Naive B cell (primary cell): ENCODE measurements at regions not wholly inside any gene's neighbourhood (a gene's known extent, or its start where the extent isn't known, plus 50 kb on each side); places are given as distances from the start of the nearest gene placed in this dataset.
"Not testable (repeated sequence)": the region's sequence is repeated elsewhere in the genome, so short reads cannot be mapped to it uniquely, and the experiment has no call there.

Source experiments
- ATAC-seq, 2 donors: fragments of 150-1000 bp; cut with Tn5 transposase; 2 replicates each; pipeline ENCODE4 v1.10.0; 2021; ENCODE audit warnings: low read depth in 2 of 2, mild to moderate bottlenecking in 2 of 2, moderate library complexity in 2 of 2
- DNase-seq: peaks from one replicate; pipeline ENCODE4 v3.0.0; 2022
- H3K27ac Mint-ChIP-seq, 6 donors: one replicate each; pipeline ENCODE4 v1.8.0; 2020 to 2022; ENCODE audit warnings: mild to moderate bottlenecking in 6 of 6, mixed read lengths in 6 of 6, moderate library complexity in 5 of 6, inconsistent platforms in 2 of 6
- H3K27me3 Mint-ChIP-seq, 3 donors: one replicate each; pipeline ENCODE4 v1.8.0; 2021 to 2022; ENCODE audit warnings: mixed read lengths in 3 of 3, mild to moderate bottlenecking in 1 of 3
- H3K36me3 Mint-ChIP-seq, 2 donors: one replicate each; pipeline ENCODE4 v1.8.0; 2020 to 2022; ENCODE audit warnings: mixed read lengths in 2 of 2, inconsistent platforms in 1 of 2, mild to moderate bottlenecking in 1 of 2
- H3K4me1 Mint-ChIP-seq, 3 donors: one replicate each; pipeline ENCODE4 v1.8.0; 2020 to 2022; ENCODE audit warnings: mixed read lengths in 3 of 3, inconsistent platforms in 1 of 3, mild to moderate bottlenecking in 1 of 3, moderate library complexity in 1 of 3
- H3K4me3 Mint-ChIP-seq, 8 donors: one replicate each; pipeline ENCODE4 v1.8.0; 2020 to 2022; ENCODE audit warnings: mild to moderate bottlenecking in 8 of 8, mixed read lengths in 8 of 8, moderate library complexity in 8 of 8, inconsistent platforms in 2 of 8
- H3K9me3 Mint-ChIP-seq, 7 donors: one replicate each; pipeline ENCODE4 v1.8.0; 2020 to 2022; ENCODE audit warnings: mixed read lengths in 7 of 7, mild to moderate bottlenecking in 5 of 7, inconsistent platforms in 2 of 7, moderate library complexity in 1 of 7

- no peaks in the 10 kb centered on the region for H3K36me3 Mint-ChIP-seq
- ATAC-seq, result no peak
- H3K27me3 Mint-ChIP-seq, result peaks cover 0 to 13% (median 0%) of the 10 kb centered on the region in 3 donors
- peaks cover 0 to 6% (median 0%) of the 10 kb centered on the region in 3 donors for H3K4me1 Mint-ChIP-seq
- H3K27ac Mint-ChIP-seq, result no peak overlapping the region
- no peaks in the 10 kb centered on the region for H3K9me3 Mint-ChIP-seq
- no peak overlapping the region for H3K4me3 Mint-ChIP-seq
- DNase-seq, result no peak
Observed at GRCh38 chr10:28354511-28354910, 51.6 kb upstream of the MPP7 start.

GRCh38 chr10:28355376-28355775, 52.5 kb upstream of the MPP7 start:
- Mint-ChIP-seq H3K9me3 (no peaks in the 10 kb centered on the region), H3K4me3 (no peak overlapping the region), H3K4me1 (peaks cover 0 to 6% (median 0%) of the 10 kb centered on the region in 3 donors), H3K27ac (peak overlapping the region in 1 of 6 donors; percentile 5), H3K27me3 (peaks cover 0 to 13% (median 0%) of the 10 kb centered on the region in 3 donors), H3K36me3 (no peaks in the 10 kb centered on the region)
- DNase-seq (no peak), ATAC-seq (no peak)

GRCh38 chr10:28359334-28359733, 56.5 kb upstream of the MPP7 start:
- Mint-ChIP-seq H3K4me1 (peaks cover 0 to 6% (median 0%) of the 10 kb centered on the region in 3 donors), H3K9me3 (no peaks in the 10 kb centered on the region), H3K27ac (no peak overlapping the region), H3K36me3 (no peaks in the 10 kb centered on the region), H3K4me3 (no peak overlapping the region), H3K27me3 (peaks cover 0 to 5% (median 0%) of the 10 kb centered on the region in 3 donors)
- DNase-seq (no peak), ATAC-seq (no peak)

GRCh38 chr10:28360175-28360574, 57.3 kb upstream of the MPP7 start:
- ATAC-seq (no peak), DNase-seq (no peak)
- Mint-ChIP-seq H3K9me3 (no peaks in the 10 kb centered on the region), H3K4me1 (peaks cover 0 to 5% (median 3%) of the 10 kb centered on the region in 3 donors), H3K4me3 (no peak overlapping the region), H3K27ac (no peak overlapping the region), H3K27me3 (peaks cover 0 to 5% (median 0%) of the 10 kb centered on the region in 3 donors), H3K36me3 (no peaks in the 10 kb centered on the region)

GRCh38 chr10:28363376-28363775, 60.5 kb upstream of the MPP7 start:
- Mint-ChIP-seq H3K27ac (peak overlapping the region in 1 of 6 donors; percentile 43), H3K4me3 (no peak overlapping the region), H3K27me3 (peaks cover 0 to 5% (median 0%) of the 10 kb centered on the region in 3 donors), H3K9me3 (no peaks in the 10 kb centered on the region), H3K36me3 (peaks cover 4 to 5% of the 10 kb centered on the region in 2 donors), H3K4me1 (peaks cover 14 to 35% (median 24%) of the 10 kb centered on the region in 3 donors)
- ATAC-seq (no peak), DNase-seq (no peak)

- Mint-ChIP-seq H3K36me3 (peaks cover 7 to 15% of the 10 kb centered on the region in 2 donors), H3K4me3 (peak overlapping the region in 2 of 8 donors; percentile 50 to 53), H3K27ac (peak overlapping the region; percentile 16 to 94 (median 72)), H3K9me3 (peaks cover 0 to 4% (median 0%) of the 10 kb centered on the region in 7 donors), H3K4me1 (peaks cover 20 to 45% (median 33%) of the 10 kb centered on the region in 3 donors), H3K27me3 (no peaks in the 10 kb centered on the region)
- no peak for DNase-seq
- ATAC-seq, result no peak
Observed at GRCh38 chr10:28365840-28366239, 63.0 kb upstream of the MPP7 start.

GRCh38 chr10:28366994-28367393, 64.1 kb upstream of the MPP7 start:
- H3K27ac Mint-ChIP-seq, result peak overlapping the region; percentile 87 to 98 (median 90)
- H3K9me3 Mint-ChIP-seq, result peaks cover 0 to 4% (median 0%) of the 10 kb centered on the region in 7 donors
- H3K4me1 Mint-ChIP-seq, result peaks cover 20 to 45% (median 33%) of the 10 kb centered on the region in 3 donors
- DNase-seq (no peak), ATAC-seq (no peak)
- H3K4me3 Mint-ChIP-seq, result peak overlapping the region in 1 of 8 donors; percentile 59
- no peaks in the 10 kb centered on the region for H3K27me3 Mint-ChIP-seq
- peaks cover 8 to 15% of the 10 kb centered on the region in 2 donors for H3K36me3 Mint-ChIP-seq

GRCh38 chr10:28367413-28367812, 64.5 kb upstream of the MPP7 start:
- peaks cover 20 to 45% (median 33%) of the 10 kb centered on the region in 3 donors for H3K4me1 Mint-ChIP-seq
- peaks cover 0 to 4% (median 0%) of the 10 kb centered on the region in 7 donors for H3K9me3 Mint-ChIP-seq
- H3K27ac Mint-ChIP-seq, result peak overlapping the region; percentile 87 to 98 (median 90)
- peak overlapping the region in 5 of 8 donors; percentile 33 to 88 (median 73) for H3K4me3 Mint-ChIP-seq
- peaks cover 8 to 15% of the 10 kb centered on the region in 2 donors for H3K36me3 Mint-ChIP-seq
- DNase-seq, result no peak
- H3K27me3 Mint-ChIP-seq, result no peaks in the 10 kb centered on the region
- ATAC-seq, result no peak

- Mint-ChIP-seq H3K9me3 (peaks cover 0 to 4% (median 0%) of the 10 kb centered on the region in 7 donors), H3K27ac (peak overlapping the region; percentile 87 to 98 (median 90)), H3K27me3 (no peaks in the 10 kb centered on the region), H3K4me3 (peak overlapping the region in 7 of 8 donors; percentile 68 to 88 (median 78)), H3K4me1 (peaks cover 20 to 45% (median 33%) of the 10 kb centered on the region in 3 donors), H3K36me3 (peaks cover 8 to 15% of the 10 kb centered on the region in 2 donors)
- DNase-seq (peak; percentile 75), ATAC-seq (peak; percentile 99)
Observed at GRCh38 chr10:28367929-28368484, 65.1 kb upstream of the MPP7 start.

GRCh38 chr10:28370107-28370835, 67.4 kb upstream of the MPP7 start:
- peaks cover 8 to 15% of the 10 kb centered on the region in 2 donors for H3K36me3 Mint-ChIP-seq

GRCh38 chr10:28371638-28372037, 68.8 kb upstream of the MPP7 start:
- H3K36me3 Mint-ChIP-seq, result peaks cover 8 to 15% of the 10 kb centered on the region in 2 donors
- peaks cover 9 to 28% (median 18%) of the 10 kb centered on the region in 3 donors for H3K4me1 Mint-ChIP-seq
- DNase-seq, H3K4me3 Mint-ChIP-seq, ATAC-seq, H3K27ac Mint-ChIP-seq, H3K27me3 Mint-ChIP-seq, H3K9me3 Mint-ChIP-seq: not testable (repeated sequence)

More at GRCh38 chr10:28370107-28370835, 67.4 kb upstream of the MPP7 start:
- DNase-seq (no peak), ATAC-seq (no peak)
- Mint-ChIP-seq H3K4me3 (no peak overlapping the region), H3K9me3 (peaks cover 0 to 4% (median 0%) of the 10 kb centered on the region in 7 donors), H3K27me3 (no peaks in the 10 kb centered on the region), H3K27ac (peak overlapping the region in 5 of 6 donors; percentile 52 to 74 (median 63)), H3K4me1 (peaks cover 19 to 42% (median 31%) of the 10 kb centered on the region in 3 donors)

GRCh38 chr10:28374036-28374435, 71.2 kb upstream of the MPP7 start:
- Mint-ChIP-seq H3K4me3 (no peak overlapping the region), H3K9me3 (peaks cover 0 to 4% (median 0%) of the 10 kb centered on the region in 7 donors)

GRCh38 chr10:28375399-28376354, 72.8 kb upstream of the MPP7 start:
- ATAC-seq (no peak), DNase-seq (no peak)
- Mint-ChIP-seq H3K4me1 (no peaks in the 10 kb centered on the region), H3K27ac (peak overlapping the region in 1 of 6 donors; percentile 52), H3K9me3 (peaks cover 0 to 4% (median 0%) of the 10 kb centered on the region in 7 donors), H3K36me3 (peaks cover 0 to 2% of the 10 kb centered on the region in 2 donors), H3K4me3 (no peak overlapping the region), H3K27me3 (no peaks in the 10 kb centered on the region)

More at GRCh38 chr10:28374036-28374435, 71.2 kb upstream of the MPP7 start:
- Mint-ChIP-seq H3K36me3 (peaks cover 3 to 8% of the 10 kb centered on the region in 2 donors), H3K27ac (peak overlapping the region in 2 of 6 donors; percentile 5 to 91), H3K4me1 (peaks cover 4 to 5% (median 5%) of the 10 kb centered on the region in 3 donors), H3K27me3 (no peaks in the 10 kb centered on the region)
- ATAC-seq, result no peak
- DNase-seq, result no peak
